HEK293 (cell line): ENCODE measurements at regions not wholly inside any gene's neighbourhood (a gene's known extent, or its start where the extent isn't known, plus 50 kb on each side); places are given as distances from the start of the nearest gene placed in this dataset.

Source experiments
- CTCF ChIA-PET: fragments of 350-600 bp; formaldehyde crosslinking; extraction: SDS; loops from one replicate; lab custom pipeline; 2021; ENCODE audit warnings: antibody characterized with exemption; lab: Yijun Ruan, JAX
- POLR2A ChIA-PET: fragments of 300-600 bp; formaldehyde crosslinking; extraction: SDS; loops from one replicate; lab custom pipeline; 2020; ENCODE audit warnings: antibody characterized with exemption, inconsistent platforms; lab: Yijun Ruan, JAX
- H3K27ac ChIP-seq: fragments of 200-500 bp; sonication (Bioruptor generic); 2 replicates; pipeline ENCODE4 v1.5.1; 2014; ENCODE audit warnings: low read depth, low read length, control low read depth, inconsistent platforms; ENCODE audit errors: extremely low read depth
- H3K36me3 ChIP-seq, 2 experiments: fragments of 200-500 bp in 1 of 2; sonication (Bioruptor generic) in 1 of 2; 1 replicate in 1 of 2; 2 replicates in 1 of 2; pipeline ENCODE4 v1.5.1; 2014 to 2017; ENCODE audit warnings: inconsistent platforms in 2 of 2, low read length in 2 of 2; ENCODE audit not compliant: control insufficient read depth in 2 of 2, insufficient read depth in 1 of 2
- H3K4me1 ChIP-seq: fragments of 200-500 bp; sonication (Bioruptor generic); 2 replicates; pipeline ENCODE4 v1.5.1; 2014; ENCODE audit warnings: mild to moderate bottlenecking, low read length, inconsistent platforms; ENCODE audit not compliant: control insufficient read depth, insufficient read depth
- H3K4me3 ChIP-seq: 2 replicates; pipeline ENCODE4 v1.5.1; 2011; ENCODE audit warnings: low read depth, mild to moderate bottlenecking, control low read depth, low read length, moderate library complexity
- H3K9me3 ChIP-seq: fragments of 200-500 bp; sonication (Bioruptor generic); 2 replicates; pipeline ENCODE4 v1.5.1; 2014; ENCODE audit warnings: low read depth, low read length, inconsistent platforms; ENCODE audit not compliant: control insufficient read depth, insufficient read depth
- BCL11A ChIP-seq: fragments of 450-650 bp; formaldehyde crosslinking; IDR thresholded peaks from 2 replicates; pipeline ENCODE4 v1.5.1; 2016; ENCODE audit warnings: low read depth, missing biosample characterization, missing genetic modification characterization
- BCL11B ChIP-seq: fragments of 450-650 bp; formaldehyde crosslinking; IDR thresholded peaks from 2 replicates; pipeline ENCODE4 v1.5.1; 2016; ENCODE audit warnings: low read depth, missing biosample characterization, missing genetic modification characterization
- FEZF1 ChIP-seq: fragments of 450-650 bp; formaldehyde crosslinking; IDR thresholded peaks from 2 replicates; pipeline ENCODE4 v1.5.1; 2016; ENCODE audit warnings: missing biosample characterization, missing genetic modification characterization
- TRIM28 ChIP-seq: IDR thresholded peaks from 2 replicates; pipeline ENCODE4 v1.6.1; 2011; ENCODE audit warnings: low read length, control low read depth, borderline replicate concordance
- ZBTB21 ChIP-seq: fragments of 450-650 bp; formaldehyde crosslinking; IDR thresholded peaks from 2 replicates; pipeline ENCODE4 v1.5.1; 2017; ENCODE audit warnings: missing biosample characterization, missing genetic modification characterization
- ZFP41 ChIP-seq: fragments of 450-650 bp; formaldehyde crosslinking; IDR thresholded peaks from 2 replicates; pipeline ENCODE4 v1.5.1; 2016; ENCODE audit warnings: missing biosample characterization, missing genetic modification characterization, borderline replicate concordance
- ZNF221 ChIP-seq: fragments of 450-650 bp; formaldehyde crosslinking; IDR thresholded peaks from 2 replicates; pipeline ENCODE4 v1.5.1; 2017; ENCODE audit warnings: missing biosample characterization, missing genetic modification characterization, borderline replicate concordance
- ZNF23 ChIP-seq: fragments of 450-650 bp; formaldehyde crosslinking; IDR thresholded peaks from 2 replicates; pipeline ENCODE4 v1.5.1; 2016; ENCODE audit warnings: missing biosample characterization, missing genetic modification characterization, borderline replicate concordance
- ZNF302 ChIP-seq: fragments of 450-650 bp; formaldehyde crosslinking; IDR thresholded peaks from 2 replicates; pipeline ENCODE4 v1.5.1; 2016; ENCODE audit warnings: missing biosample characterization, missing genetic modification characterization, low read depth
- ZNF311 ChIP-seq: fragments of 450-650 bp; formaldehyde crosslinking; IDR thresholded peaks from 2 replicates; pipeline ENCODE4 v1.5.1; 2017; ENCODE audit warnings: missing biosample characterization, missing genetic modification characterization, borderline replicate concordance
- ZNF324 ChIP-seq: fragments of 450-650 bp; formaldehyde crosslinking; IDR thresholded peaks from 2 replicates; pipeline ENCODE4 v1.5.1; 2016; ENCODE audit warnings: missing biosample characterization, missing genetic modification characterization
- ZNF416 ChIP-seq: fragments of 450-650 bp; formaldehyde crosslinking; IDR thresholded peaks from 2 replicates; pipeline ENCODE4 v1.5.1; 2016; ENCODE audit warnings: missing biosample characterization, missing genetic modification characterization
- ZNF48 ChIP-seq: fragments of 450-650 bp; formaldehyde crosslinking; IDR thresholded peaks from 2 replicates; pipeline ENCODE4 v1.5.1; 2016; ENCODE audit warnings: missing biosample characterization, missing genetic modification characterization
- ZNF514 ChIP-seq: fragments of 450-650 bp; formaldehyde crosslinking; IDR thresholded peaks from 2 replicates; pipeline ENCODE4 v1.5.1; 2016; ENCODE audit warnings: missing biosample characterization, missing genetic modification characterization
- ZNF585B ChIP-seq: fragments of 450-650 bp; formaldehyde crosslinking; IDR thresholded peaks from 2 replicates; pipeline ENCODE4 v1.5.1; 2016; ENCODE audit warnings: missing biosample characterization, missing genetic modification characterization
- ZSCAN16 ChIP-seq: fragments of 450-650 bp; formaldehyde crosslinking; IDR thresholded peaks from 2 replicates; pipeline ENCODE4 v1.5.1; 2016; ENCODE audit warnings: missing biosample characterization, missing genetic modification characterization
- TF ChIP-seq, protein P1 (sequence below): fragments of 450-650 bp; formaldehyde crosslinking; IDR thresholded peaks from 2 replicates; pipeline ENCODE4 v1.5.1; 2016; ENCODE audit warnings: missing biosample characterization, missing genetic modification characterization, borderline replicate concordance
- TF ChIP-seq, protein P2 (sequence below): fragments of 450-650 bp; formaldehyde crosslinking; IDR thresholded peaks from 2 replicates; pipeline ENCODE4 v1.5.1; 2016; ENCODE audit warnings: missing biosample characterization, missing genetic modification characterization
- TF ChIP-seq, protein P3 (sequence below): fragments of 450-650 bp; formaldehyde crosslinking; IDR thresholded peaks from 2 replicates; pipeline ENCODE4 v1.5.1; 2016; ENCODE audit warnings: missing biosample characterization, missing genetic modification characterization
- TF ChIP-seq, protein P4 (sequence below): fragments of 450-650 bp; formaldehyde crosslinking; IDR thresholded peaks from 2 replicates; pipeline ENCODE4 v1.5.1; 2016; ENCODE audit warnings: missing biosample characterization, missing genetic modification characterization
- TF ChIP-seq, protein P5 (sequence below): fragments of 450-650 bp; formaldehyde crosslinking; IDR thresholded peaks from 2 replicates; pipeline ENCODE4 v1.5.1; 2016; ENCODE audit warnings: missing biosample characterization, missing genetic modification characterization

DNA sequence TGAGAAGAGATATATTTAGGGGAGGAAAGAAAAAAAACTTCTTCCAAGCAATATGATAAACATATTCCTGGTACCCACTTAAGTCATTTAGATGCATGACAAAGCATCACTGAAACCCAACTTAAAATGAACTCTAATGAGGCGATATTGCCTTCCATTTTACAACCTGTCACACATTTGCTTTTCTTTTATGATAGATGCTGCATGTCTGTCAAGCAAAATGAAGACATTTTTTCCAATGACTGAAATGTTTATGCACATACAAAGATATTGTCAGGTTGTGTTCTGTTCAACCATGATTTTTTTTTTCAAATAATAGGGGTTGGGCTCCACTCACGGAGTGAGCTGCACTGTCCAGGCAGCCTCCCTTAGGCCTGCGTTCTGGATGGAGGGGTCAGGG lies 894.4 kb downstream of the SORCS3 start:
- H3K4me3 ChIP-seq, result no peak overlapping the region
- CTCF ChIA-PET, result no interaction called here
- no peaks in the 10 kb centered on the region for H3K36me3 ChIP-seq
- H3K9me3 ChIP-seq, result no peaks in the 10 kb centered on the region
- no peak overlapping the region for H3K27ac ChIP-seq
- POLR2A ChIA-PET, result no interaction called here
- H3K4me1 ChIP-seq, result no peaks in the 10 kb centered on the region
- TF ChIP-seq ZSCAN16, result no peak
- no peak for TF ChIP-seq ZNF585B
- no peak for TF ChIP-seq BCL11A

DNA sequence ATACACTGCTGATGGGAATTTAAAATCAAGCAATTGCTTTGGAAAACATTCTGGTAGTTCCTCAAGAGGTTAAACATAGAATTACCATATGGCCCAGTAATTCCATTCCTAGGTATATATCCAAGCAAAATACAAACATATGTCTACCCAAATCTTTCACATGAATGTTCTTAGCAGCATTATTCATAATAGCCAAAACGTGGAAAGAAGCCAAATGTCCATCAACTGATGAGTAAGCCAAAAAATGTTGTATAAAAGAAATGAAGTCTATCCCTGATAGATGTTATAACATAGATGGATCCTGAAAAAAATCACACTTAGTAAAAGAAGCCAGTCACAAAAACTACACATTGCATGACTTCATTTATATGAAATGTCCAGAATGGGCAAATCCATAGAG lies 893.0 kb downstream of the SORCS3 start:
- TF ChIP-seq, protein P1, sequence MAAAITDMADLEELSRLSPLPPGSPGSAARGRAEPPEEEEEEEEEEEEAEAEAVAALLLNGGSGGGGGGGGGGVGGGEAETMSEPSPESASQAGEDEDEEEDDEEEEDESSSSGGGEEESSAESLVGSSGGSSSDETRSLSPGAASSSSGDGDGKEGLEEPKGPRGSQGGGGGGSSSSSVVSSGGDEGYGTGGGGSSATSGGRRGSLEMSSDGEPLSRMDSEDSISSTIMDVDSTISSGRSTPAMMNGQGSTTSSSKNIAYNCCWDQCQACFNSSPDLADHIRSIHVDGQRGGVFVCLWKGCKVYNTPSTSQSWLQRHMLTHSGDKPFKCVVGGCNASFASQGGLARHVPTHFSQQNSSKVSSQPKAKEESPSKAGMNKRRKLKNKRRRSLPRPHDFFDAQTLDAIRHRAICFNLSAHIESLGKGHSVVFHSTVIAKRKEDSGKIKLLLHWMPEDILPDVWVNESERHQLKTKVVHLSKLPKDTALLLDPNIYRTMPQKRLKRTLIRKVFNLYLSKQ (tag by site-specific recombination), result no peak
- TF ChIP-seq ZNF221 (no peak), ZNF302 (tag by site-specific recombination) (no peak), ZFP41 (tag by site-specific recombination) (no peak)
- H3K4me3 ChIP-seq, result no peak overlapping the region
- ChIA-PET CTCF (no interaction called here), POLR2A (no interaction called here)
- no peaks in the 10 kb centered on the region for H3K36me3 ChIP-seq
- H3K4me1 ChIP-seq, result no peaks in the 10 kb centered on the region
- no peak overlapping the region for H3K27ac ChIP-seq
- H3K9me3 ChIP-seq, result no peaks in the 10 kb centered on the region

DNA sequence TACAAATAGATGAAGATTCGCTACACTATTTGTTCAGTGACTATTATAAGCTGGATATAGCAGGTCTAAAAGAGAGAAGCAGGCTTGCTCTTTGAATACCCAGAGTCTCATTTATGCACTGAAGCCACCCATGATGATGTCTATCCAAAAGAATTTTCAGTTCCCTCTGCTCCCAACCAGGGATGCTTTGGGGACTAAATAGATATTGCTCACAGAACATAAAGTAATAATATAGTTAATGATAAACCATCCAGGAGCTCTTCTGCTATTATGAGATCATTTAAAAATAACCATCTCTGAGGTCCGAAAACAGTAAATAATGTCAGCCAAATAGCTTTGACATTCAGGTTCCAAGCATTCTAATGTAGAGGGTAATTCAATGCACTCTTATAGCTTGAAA lies 875.4 kb downstream of the SORCS3 start:
- CTCF ChIA-PET, result no interaction called here
- no peak overlapping the region for H3K4me3 ChIP-seq
- no peaks in the 10 kb centered on the region for H3K9me3 ChIP-seq
- no peaks in the 10 kb centered on the region for H3K4me1 ChIP-seq
- H3K27ac ChIP-seq, result no peak overlapping the region
- no peaks in the 10 kb centered on the region for H3K36me3 ChIP-seq
- TF ChIP-seq, protein P2, sequence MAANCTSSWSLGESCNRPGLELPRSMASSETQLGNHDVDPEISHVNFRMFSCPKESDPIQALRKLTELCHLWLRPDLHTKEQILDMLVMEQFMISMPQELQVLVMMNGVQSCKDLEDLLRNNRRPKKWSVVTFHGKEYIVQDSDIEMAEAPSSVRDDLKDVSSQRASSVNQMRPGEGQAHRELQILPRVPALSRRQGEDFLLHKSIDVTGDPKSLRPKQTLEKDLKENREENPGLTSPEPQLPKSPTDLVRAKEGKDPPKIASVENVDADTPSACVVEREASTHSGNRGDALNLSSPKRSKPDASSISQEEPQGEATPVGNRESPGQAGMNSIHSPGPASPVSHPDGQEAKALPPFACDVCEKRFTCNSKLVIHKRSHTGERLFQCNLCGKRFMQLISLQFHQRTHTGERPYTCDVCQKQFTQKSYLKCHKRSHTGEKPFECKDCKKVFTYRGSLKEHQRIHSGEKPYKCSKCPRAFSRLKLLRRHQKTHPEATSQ (tag by site-specific recombination), result no peak
- TF ChIP-seq TRIM28, result no peak
- TF ChIP-seq ZNF514 (tag by site-specific recombination), result no peak
- TF ChIP-seq, protein P3, sequence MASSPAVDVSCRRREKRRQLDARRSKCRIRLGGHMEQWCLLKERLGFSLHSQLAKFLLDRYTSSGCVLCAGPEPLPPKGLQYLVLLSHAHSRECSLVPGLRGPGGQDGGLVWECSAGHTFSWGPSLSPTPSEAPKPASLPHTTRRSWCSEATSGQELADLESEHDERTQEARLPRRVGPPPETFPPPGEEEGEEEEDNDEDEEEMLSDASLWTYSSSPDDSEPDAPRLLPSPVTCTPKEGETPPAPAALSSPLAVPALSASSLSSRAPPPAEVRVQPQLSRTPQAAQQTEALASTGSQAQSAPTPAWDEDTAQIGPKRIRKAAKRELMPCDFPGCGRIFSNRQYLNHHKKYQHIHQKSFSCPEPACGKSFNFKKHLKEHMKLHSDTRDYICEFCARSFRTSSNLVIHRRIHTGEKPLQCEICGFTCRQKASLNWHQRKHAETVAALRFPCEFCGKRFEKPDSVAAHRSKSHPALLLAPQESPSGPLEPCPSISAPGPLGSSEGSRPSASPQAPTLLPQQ (tag by site-specific recombination), result no peak
- TF ChIP-seq ZNF23 (tag by site-specific recombination), result no peak
- TF ChIP-seq ZNF48 (tag by site-specific recombination), result no peak
- no peak for TF ChIP-seq BCL11B (tag by site-specific recombination)
- TF ChIP-seq ZNF324 (tag by site-specific recombination), result no peak
- POLR2A ChIA-PET, result no interaction called here

DNA sequence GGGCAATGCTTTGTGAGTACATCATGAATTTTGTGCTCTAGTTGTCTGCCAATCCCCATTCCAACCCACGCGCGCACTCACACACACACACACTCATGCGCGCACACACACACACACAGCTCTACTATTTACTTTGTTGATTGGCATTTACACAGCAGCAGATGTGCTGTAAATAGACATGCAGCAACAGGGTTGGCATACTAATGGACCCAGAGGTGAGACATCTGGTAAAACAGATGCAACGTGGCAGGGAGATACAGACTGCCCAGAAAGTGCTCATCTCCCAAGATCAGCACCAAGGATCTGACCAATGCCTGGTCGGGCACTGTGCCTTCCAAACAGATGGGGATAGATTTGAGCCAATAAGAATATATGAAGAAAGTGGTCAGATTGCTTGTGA lies 873.0 kb downstream of the SORCS3 start:
- no peak overlapping the region for H3K27ac ChIP-seq
- POLR2A ChIA-PET, result no interaction called here
- no peaks in the 10 kb centered on the region for H3K9me3 ChIP-seq
- no peak for TF ChIP-seq ZNF311 (tag by site-specific recombination)
- TF ChIP-seq, protein P4, sequence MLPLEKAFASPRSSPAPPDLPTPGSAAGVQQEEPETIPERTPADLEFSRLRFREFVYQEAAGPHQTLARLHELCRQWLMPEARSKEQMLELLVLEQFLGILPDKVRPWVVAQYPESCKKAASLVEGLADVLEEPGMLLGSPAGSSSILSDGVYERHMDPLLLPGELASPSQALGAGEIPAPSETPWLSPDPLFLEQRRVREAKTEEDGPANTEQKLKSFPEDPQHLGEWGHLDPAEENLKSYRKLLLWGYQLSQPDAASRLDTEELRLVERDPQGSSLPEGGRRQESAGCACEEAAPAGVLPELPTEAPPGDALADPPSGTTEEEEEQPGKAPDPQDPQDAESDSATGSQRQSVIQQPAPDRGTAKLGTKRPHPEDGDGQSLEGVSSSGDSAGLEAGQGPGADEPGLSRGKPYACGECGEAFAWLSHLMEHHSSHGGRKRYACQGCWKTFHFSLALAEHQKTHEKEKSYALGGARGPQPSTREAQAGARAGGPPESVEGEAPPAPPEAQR (tag by site-specific recombination), result no peak
- TF ChIP-seq ZBTB21, result no peak
- TF ChIP-seq, protein P5, sequence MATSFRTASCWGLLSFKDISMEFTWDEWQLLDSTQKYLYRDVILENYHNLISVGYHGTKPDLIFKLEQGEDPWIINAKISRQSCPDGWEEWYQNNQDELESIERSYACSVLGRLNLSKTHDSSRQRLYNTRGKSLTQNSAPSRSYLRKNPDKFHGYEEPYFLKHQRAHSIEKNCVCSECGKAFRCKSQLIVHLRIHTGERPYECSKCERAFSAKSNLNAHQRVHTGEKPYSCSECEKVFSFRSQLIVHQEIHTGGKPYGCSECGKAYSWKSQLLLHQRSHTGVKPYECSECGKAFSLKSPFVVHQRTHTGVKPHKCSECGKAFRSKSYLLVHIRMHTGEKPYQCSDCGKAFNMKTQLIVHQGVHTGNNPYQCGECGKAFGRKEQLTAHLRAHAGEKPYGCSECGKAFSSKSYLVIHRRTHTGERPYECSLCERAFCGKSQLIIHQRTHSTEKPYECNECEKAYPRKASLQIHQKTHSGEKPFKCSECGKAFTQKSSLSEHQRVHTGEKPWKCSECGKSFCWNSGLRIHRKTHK (tag by site-specific recombination), result no peak
- no peak for TF ChIP-seq FEZF1 (tag by site-specific recombination)
- no peak for TF ChIP-seq ZNF416 (tag by site-specific recombination)
- TF ChIP-seq, all 188 proteins: peak for 0
- Histone ChIP-seq H3K4me3 (no peak overlapping the region), H3K4me1 (no peaks in the 10 kb centered on the region), H3K36me3 (no peaks in the 10 kb centered on the region)
- CTCF ChIA-PET, result no interaction called here
